SK-N-SH treated with all-trans-retinoic acid at 6 μM for 48 hours (cell line): ENCODE measurements at regions not wholly inside any gene's neighbourhood (a gene's known extent, or its start where the extent isn't known, plus 50 kb on each side); places are given as distances from the start of the nearest gene placed in this dataset.

Source experiments
- ATAC-seq: fragments of 200-7000 bp; cut with Tn5 transposase; 3 replicates; pipeline ENCODE4 v1.9.1; 2020; ENCODE audit warnings: mild to moderate bottlenecking, moderate library complexity
- BACH2 ChIP-seq: fragments of 250-450 bp; sonication (Bioruptor Pico); IDR thresholded peaks from 2 replicates; pipeline ENCODE4 v1.9.0; 2021; ENCODE audit warnings: mild to moderate bottlenecking, borderline replicate concordance
- CSDC2 ChIP-seq: fragments of 250-450 bp; sonication (Bioruptor Pico); IDR thresholded peaks from 2 replicates; pipeline ENCODE4 v1.5.0; 2020; ENCODE audit warnings: mild to moderate bottlenecking, moderate library complexity
- ESRRG ChIP-seq: fragments of 250-450 bp; sonication (Bioruptor Pico); IDR thresholded peaks from 2 replicates; pipeline ENCODE4 v1.6.1; 2021; ENCODE audit warnings: mild to moderate bottlenecking
- GLIS3 ChIP-seq: fragments of 250-450 bp; sonication (Bioruptor Pico); IDR thresholded peaks from 2 replicates; pipeline ENCODE4 v1.5.0; 2020; ENCODE audit warnings: mild to moderate bottlenecking, moderate library complexity
- ISL1 ChIP-seq: fragments of 250-450 bp; sonication (Bioruptor Pico); IDR thresholded peaks from 2 replicates; pipeline ENCODE4 v2.1.2; 2022; ENCODE audit warnings: mild to moderate bottlenecking, moderate library complexity
- OSR1 ChIP-seq: fragments of 250-450 bp; sonication (Bioruptor Pico); IDR thresholded peaks from 2 replicates; pipeline ENCODE4 v1.8.0; 2022; ENCODE audit warnings: moderate library complexity, mild to moderate bottlenecking, inconsistent platforms
- PPARA ChIP-seq: fragments of 250-450 bp; sonication (Bioruptor Pico); IDR thresholded peaks from 2 replicates; pipeline ENCODE4 v1.5.0; 2020; ENCODE audit warnings: mild to moderate bottlenecking, borderline replicate concordance
- RARB ChIP-seq: fragments of 250-450 bp; sonication (Bioruptor Pico); IDR thresholded peaks from 2 replicates; pipeline ENCODE4 v1.8.0; 2021; ENCODE audit warnings: mild to moderate bottlenecking, moderate library complexity
- SNAI2 ChIP-seq: fragments of 250-450 bp; sonication (Bioruptor Pico); IDR thresholded peaks from 2 replicates; pipeline ENCODE4 v1.5.0; 2020; ENCODE audit warnings: mild to moderate bottlenecking, moderate library complexity
- ZC3H10 ChIP-seq: fragments of 250-450 bp; sonication (Bioruptor Pico); IDR thresholded peaks from 2 replicates; pipeline ENCODE4 v1.5.1; 2021; ENCODE audit warnings: mild to moderate bottlenecking, moderate library complexity
- ZFP3 ChIP-seq: fragments of 250-450 bp; sonication (Bioruptor Pico); IDR thresholded peaks from 2 replicates; pipeline ENCODE4 v1.5.0; 2020; ENCODE audit warnings: mild to moderate bottlenecking, moderate library complexity
- ZFP30 ChIP-seq: fragments of 450-650 bp; formaldehyde crosslinking; IDR thresholded peaks from 2 replicates; pipeline ENCODE4 v1.5.0; 2022; ENCODE audit warnings: mild to moderate bottlenecking, moderate library complexity
- ZNF565 ChIP-seq: fragments of 450-650 bp; formaldehyde crosslinking; conservative IDR thresholded peaks from 2 replicates; pipeline ENCODE4 v1.5.0; 2020; ENCODE audit warnings: low read depth, mild to moderate bottlenecking, moderate library complexity
- ZNF70 ChIP-seq: fragments of 450-650 bp; formaldehyde crosslinking; IDR thresholded peaks from 2 replicates; pipeline ENCODE4 v1.5.0; 2020; ENCODE audit warnings: mild to moderate bottlenecking, moderate library complexity
- ZNF8 ChIP-seq: fragments of 450-650 bp; formaldehyde crosslinking; IDR thresholded peaks from 2 replicates; pipeline ENCODE4 v1.5.0; 2020; ENCODE audit warnings: mild to moderate bottlenecking, moderate library complexity
- TF ChIP-seq, protein P1 (sequence below): fragments of 250-450 bp; sonication (Bioruptor Pico); IDR thresholded peaks from 2 replicates; pipeline ENCODE4 v1.8.0; 2020; ENCODE audit warnings: mild to moderate bottlenecking, moderate library complexity, borderline replicate concordance
- TF ChIP-seq, protein P2 (sequence below): fragments of 250-450 bp; sonication (Bioruptor Pico); IDR thresholded peaks from 2 replicates; pipeline ENCODE4 v1.5.0; 2020; ENCODE audit warnings: mild to moderate bottlenecking, moderate library complexity
- TF ChIP-seq, protein P3 (sequence below): fragments of 250-450 bp; sonication (Bioruptor Pico); IDR thresholded peaks from 2 replicates; pipeline ENCODE4 v1.5.1; 2020; ENCODE audit warnings: low read depth, mild to moderate bottlenecking, moderate library complexity
- TF ChIP-seq, protein P4 (sequence below): fragments of 250-450 bp; sonication (Bioruptor Pico); IDR thresholded peaks from 2 replicates; pipeline ENCODE4 v1.8.0; 2021; ENCODE audit warnings: low read depth, mild to moderate bottlenecking, moderate library complexity, borderline replicate concordance
- TF ChIP-seq, protein P5 (sequence below): fragments of 250-450 bp; sonication (Bioruptor Pico); IDR thresholded peaks from 2 replicates; pipeline ENCODE4 v1.5.1; 2021; ENCODE audit warnings: mild to moderate bottlenecking, moderate library complexity

DNA sequence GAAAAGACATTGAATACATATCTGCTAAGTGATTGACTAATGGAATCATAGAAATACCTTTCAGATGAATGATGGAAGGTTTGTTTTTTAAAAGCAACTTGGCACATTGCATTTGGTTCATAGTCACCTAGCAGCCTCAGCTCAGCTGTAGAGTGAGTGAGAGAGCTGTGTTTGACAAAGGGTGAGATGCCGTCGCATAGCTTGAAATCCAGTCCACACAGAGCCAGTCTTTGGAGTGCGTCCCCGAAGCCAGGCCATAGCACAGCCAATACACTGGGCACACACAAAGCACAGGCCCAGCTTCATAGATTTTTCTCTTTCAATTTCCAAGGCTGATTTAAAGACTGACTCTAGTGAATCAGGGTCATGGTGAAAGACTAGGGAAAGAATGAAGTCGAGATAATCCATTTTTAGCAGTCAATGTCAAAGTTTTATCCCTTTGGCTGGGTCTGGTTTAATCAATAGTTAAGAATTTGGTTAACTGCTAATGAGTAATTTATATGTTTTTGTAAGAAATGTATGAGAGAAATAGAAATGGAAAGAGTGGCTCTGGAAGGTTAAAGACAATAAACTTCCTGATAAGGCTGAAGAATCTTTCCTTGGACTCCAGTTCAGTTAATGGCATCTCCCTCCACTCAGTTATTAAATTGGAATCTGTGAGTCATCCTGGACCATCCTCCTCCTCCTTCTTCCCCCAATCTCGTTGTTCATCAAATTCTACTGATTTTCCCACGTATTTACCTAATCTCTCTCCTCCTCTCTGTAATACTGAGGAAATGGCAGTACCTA lies 101.2 kb upstream of the IRF2BP2 start:
- ATAC-seq, result peak; percentile 15; the same call in 2 of the 3 replicates
- TF ChIP-seq BACH2 (CRISPR knock-in tag) (no peak), ESRRG (CRISPR knock-in tag) (no peak)

DNA sequence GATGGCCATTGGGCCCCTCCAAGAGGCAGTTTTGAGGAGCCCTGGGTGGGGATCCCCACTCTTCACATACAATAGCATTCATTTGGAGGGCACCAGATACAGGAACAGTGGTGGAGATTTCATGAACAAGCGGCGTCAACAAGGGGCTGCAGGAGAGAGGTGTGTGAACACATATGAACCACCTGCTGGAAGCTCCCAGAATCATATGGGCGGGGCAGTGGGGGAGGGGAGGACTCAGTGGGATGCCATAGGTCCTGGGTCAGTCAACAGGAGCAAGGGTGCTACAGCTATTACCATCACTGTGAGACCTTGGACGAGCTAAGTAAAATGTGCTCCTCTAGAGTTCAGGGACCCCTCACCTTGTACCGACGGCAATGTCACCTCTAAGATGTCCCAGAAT lies 100.4 kb upstream of the IRF2BP2 start:
- TF ChIP-seq, protein P1, sequence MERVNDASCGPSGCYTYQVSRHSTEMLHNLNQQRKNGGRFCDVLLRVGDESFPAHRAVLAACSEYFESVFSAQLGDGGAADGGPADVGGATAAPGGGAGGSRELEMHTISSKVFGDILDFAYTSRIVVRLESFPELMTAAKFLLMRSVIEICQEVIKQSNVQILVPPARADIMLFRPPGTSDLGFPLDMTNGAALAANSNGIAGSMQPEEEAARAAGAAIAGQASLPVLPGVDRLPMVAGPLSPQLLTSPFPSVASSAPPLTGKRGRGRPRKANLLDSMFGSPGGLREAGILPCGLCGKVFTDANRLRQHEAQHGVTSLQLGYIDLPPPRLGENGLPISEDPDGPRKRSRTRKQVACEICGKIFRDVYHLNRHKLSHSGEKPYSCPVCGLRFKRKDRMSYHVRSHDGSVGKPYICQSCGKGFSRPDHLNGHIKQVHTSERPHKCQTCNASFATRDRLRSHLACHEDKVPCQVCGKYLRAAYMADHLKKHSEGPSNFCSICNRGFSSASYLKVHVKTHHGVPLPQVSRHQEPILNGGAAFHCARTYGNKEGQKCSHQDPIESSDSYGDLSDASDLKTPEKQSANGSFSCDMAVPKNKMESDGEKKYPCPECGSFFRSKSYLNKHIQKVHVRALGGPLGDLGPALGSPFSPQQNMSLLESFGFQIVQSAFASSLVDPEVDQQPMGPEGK (CRISPR knock-in tag), result no peak
- TF ChIP-seq OSR1, result no peak
- TF ChIP-seq CSDC2 (CRISPR knock-in tag), result no peak
- no peak for TF ChIP-seq PPARA (CRISPR knock-in tag)
- TF ChIP-seq, protein P2, sequence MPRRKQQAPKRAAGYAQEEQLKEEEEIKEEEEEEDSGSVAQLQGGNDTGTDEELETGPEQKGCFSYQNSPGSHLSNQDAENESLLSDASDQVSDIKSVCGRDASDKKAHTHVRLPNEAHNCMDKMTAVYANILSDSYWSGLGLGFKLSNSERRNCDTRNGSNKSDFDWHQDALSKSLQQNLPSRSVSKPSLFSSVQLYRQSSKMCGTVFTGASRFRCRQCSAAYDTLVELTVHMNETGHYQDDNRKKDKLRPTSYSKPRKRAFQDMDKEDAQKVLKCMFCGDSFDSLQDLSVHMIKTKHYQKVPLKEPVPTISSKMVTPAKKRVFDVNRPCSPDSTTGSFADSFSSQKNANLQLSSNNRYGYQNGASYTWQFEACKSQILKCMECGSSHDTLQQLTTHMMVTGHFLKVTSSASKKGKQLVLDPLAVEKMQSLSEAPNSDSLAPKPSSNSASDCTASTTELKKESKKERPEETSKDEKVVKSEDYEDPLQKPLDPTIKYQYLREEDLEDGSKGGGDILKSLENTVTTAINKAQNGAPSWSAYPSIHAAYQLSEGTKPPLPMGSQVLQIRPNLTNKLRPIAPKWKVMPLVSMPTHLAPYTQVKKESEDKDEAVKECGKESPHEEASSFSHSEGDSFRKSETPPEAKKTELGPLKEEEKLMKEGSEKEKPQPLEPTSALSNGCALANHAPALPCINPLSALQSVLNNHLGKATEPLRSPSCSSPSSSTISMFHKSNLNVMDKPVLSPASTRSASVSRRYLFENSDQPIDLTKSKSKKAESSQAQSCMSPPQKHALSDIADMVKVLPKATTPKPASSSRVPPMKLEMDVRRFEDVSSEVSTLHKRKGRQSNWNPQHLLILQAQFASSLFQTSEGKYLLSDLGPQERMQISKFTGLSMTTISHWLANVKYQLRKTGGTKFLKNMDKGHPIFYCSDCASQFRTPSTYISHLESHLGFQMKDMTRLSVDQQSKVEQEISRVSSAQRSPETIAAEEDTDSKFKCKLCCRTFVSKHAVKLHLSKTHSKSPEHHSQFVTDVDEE, result no peak
- TF ChIP-seq ESRRG (CRISPR knock-in tag), result no peak
- no peak for TF ChIP-seq GLIS3
- no peak for TF ChIP-seq ISL1 (CRISPR knock-in tag)
- TF ChIP-seq, protein P3, sequence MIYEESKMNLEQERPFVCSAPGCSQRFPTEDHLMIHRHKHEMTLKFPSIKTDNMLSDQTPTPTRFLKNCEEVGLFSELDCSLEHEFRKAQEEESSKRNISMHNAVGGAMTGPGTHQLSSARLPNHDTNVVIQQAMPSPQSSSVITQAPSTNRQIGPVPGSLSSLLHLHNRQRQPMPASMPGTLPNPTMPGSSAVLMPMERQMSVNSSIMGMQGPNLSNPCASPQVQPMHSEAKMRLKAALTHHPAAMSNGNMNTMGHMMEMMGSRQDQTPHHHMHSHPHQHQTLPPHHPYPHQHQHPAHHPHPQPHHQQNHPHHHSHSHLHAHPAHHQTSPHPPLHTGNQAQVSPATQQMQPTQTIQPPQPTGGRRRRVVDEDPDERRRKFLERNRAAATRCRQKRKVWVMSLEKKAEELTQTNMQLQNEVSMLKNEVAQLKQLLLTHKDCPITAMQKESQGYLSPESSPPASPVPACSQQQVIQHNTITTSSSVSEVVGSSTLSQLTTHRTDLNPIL, result no peak
- no peak for TF ChIP-seq ZFP3
- TF ChIP-seq ZNF8 (CRISPR knock-in tag), result no peak
- TF ChIP-seq, protein P4, sequence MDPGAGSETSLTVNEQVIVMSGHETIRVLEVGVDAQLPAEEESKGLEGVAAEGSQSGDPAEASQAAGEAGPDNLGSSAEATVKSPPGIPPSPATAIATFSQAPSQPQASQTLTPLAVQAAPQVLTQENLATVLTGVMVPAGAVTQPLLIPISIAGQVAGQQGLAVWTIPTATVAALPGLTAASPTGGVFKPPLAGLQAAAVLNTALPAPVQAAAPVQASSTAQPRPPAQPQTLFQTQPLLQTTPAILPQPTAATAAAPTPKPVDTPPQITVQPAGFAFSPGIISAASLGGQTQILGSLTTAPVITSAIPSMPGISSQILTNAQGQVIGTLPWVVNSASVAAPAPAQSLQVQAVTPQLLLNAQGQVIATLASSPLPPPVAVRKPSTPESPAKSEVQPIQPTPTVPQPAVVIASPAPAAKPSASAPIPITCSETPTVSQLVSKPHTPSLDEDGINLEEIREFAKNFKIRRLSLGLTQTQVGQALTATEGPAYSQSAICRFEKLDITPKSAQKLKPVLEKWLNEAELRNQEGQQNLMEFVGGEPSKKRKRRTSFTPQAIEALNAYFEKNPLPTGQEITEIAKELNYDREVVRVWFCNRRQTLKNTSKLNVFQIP, result no peak
- TF ChIP-seq ZFP30 (CRISPR knock-in tag), result no peak
- no peak for TF ChIP-seq BACH2 (CRISPR knock-in tag)
- ATAC-seq, result no peak

DNA sequence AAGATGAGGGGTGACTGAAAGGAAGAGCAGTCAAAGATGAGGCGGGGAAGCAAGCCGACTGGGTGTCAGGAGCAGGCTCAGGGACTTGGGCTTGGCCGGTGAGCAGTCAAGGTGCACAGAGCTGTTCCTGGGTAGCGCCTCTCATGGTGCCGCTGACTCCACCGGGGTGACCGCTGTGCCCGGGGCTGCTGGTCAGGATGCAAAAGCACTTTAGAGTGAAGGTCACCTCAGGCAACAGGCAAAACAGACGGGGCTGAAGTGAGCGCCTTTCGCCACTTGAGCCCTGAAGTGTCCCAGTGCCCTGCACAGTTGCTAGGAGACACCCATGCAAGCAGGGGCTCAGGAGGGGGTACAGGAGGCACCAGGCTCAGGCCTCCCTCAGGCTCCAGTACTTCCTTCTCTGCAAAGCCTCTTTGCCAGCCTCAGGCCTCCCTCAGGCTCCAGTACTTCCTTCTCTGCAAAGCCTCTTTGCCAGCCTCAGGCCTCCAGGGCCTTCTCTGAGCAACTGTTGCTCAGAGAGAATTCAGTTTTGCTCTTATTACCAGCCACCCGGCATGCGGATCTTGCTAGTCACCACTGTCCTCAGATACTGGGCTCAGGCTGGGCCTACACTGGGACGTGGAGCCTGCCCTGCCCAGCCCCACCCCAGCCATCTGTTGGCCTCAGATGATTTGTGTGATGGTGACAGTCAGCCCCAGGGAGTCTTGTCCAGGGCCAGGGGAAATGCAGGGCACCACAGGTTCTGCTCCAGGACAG lies 99.7 kb upstream of the IRF2BP2 start:
- ATAC-seq, result no peak
- TF ChIP-seq ZFP30 (CRISPR knock-in tag) (no peak), BACH2 (CRISPR knock-in tag) (no peak), ZNF565 (CRISPR knock-in tag) (no peak), SNAI2 (CRISPR knock-in tag) (no peak), ISL1 (CRISPR knock-in tag) (no peak), ESRRG (CRISPR knock-in tag) (no peak), CSDC2 (CRISPR knock-in tag) (no peak), PPARA (CRISPR knock-in tag) (no peak), OSR1 (no peak), ZNF70 (no peak), RARB (CRISPR knock-in tag) (no peak), GLIS3 (no peak), ZC3H10 (CRISPR knock-in tag) (no peak)
- TF ChIP-seq, protein P4, result no peak
- TF ChIP-seq, protein P5, sequence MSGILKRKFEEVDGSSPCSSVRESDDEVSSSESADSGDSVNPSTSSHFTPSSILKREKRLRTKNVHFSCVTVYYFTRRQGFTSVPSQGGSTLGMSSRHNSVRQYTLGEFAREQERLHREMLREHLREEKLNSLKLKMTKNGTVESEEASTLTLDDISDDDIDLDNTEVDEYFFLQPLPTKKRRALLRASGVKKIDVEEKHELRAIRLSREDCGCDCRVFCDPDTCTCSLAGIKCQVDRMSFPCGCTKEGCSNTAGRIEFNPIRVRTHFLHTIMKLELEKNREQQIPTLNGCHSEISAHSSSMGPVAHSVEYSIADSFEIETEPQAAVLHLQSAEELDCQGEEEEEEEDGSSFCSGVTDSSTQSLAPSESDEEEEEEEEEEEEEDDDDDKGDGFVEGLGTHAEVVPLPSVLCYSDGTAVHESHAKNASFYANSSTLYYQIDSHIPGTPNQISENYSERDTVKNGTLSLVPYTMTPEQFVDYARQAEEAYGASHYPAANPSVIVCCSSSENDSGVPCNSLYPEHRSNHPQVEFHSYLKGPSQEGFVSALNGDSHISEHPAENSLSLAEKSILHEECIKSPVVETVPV (CRISPR knock-in tag), result no peak
- TF ChIP-seq, protein P3, result no peak
- TF ChIP-seq, protein P2, result no peak
